ENCODE measurements at regions not wholly inside any gene's neighbourhood (a gene's known extent, or its start where the extent isn't known, plus 50 kb on each side); places are given as distances from the start of the nearest gene placed in this dataset.
"Not testable (repeated sequence)": the region's sequence is repeated elsewhere in the genome, so short reads cannot be mapped to it uniquely, and the experiment has no call there.

DNA sequence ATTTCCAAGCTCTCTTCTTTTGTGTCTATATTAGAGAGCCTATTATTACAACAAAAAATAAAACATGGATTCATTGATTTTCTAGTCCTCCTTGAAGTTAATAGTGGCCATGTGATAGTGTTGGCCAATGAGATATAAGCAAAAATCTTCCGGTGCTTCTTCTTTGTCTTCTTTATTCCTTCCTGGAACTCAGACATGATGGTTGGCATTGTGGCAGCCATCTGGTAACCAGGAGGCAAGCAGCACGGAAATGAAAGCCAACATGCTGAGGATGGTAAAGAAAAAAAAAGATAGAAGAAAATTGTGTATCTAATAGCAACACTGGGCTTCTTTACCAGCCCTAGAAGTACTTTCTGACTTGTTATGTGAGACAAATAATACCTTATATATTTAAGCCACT lies 50.8 kb upstream of the SEL1L start:
- no peak for DNase-seq

GRCh38 chr14:81589381-81590065 lies 55.9 kb upstream of the SEL1L start:
- no peak for DNase-seq

GRCh38 chr14:81591266-81591665 lies 57.6 kb upstream of the SEL1L start:
- DNase-seq: no peak

GRCh38 chr14:81594012-81594411 lies 60.4 kb upstream of the SEL1L start:
- no peak for DNase-seq

DNA sequence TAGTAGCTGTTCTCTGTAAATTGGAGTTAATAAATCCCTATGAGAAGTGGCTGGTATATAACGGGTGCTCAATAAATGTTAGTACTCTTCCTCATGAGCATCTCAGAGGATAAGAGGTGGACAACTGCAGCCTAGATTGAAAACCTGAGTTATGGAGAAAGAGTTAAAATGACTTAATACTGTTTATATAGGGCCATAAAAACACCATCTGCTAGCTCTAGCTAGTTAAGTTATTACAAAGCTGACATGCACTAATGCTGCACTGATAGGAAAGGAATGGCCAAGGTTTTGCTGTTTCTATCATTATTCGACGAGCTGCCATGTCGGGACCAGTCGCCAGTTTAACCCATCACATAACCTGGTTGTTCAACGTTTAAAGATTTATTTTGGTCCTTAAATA lies 72.0 kb upstream of the SEL1L start:
- DNase-seq: no peak

- DNase-seq: no peak
Measured at GRCh38 chr14:81613341-81614045, 79.8 kb upstream of the SEL1L start.

- not testable (repeated sequence) for DNase-seq
Measured at GRCh38 chr14:81614302-81614701, 80.6 kb upstream of the SEL1L start.

- DNase-seq: no peak
Measured at GRCh38 chr14:81618695-81619094, 85.0 kb upstream of the SEL1L start.

DNA sequence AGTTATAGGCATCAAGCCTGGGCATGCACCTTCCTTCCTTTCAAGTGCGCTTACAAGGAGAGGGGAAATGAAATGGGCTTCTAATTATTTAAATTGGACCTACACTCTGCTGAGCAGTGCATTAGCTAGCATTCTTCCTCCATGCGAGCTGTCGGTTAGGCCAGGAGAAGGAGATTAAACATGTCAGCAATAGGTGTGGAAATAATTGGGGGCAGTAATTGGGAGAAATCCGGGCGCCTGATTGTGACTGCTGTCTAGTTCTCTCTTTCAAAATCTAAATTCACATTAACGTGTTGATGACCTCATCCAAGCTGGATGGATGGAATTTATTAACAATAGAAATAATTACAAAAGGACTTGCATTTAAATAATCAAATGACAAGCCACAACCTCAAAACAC lies 86.2 kb upstream of the SEL1L start:
- no peak for DNase-seq

- DNase-seq: not testable (repeated sequence)
Measured at GRCh38 chr14:81623771-81624396, 90.2 kb upstream of the SEL1L start.

DNA sequence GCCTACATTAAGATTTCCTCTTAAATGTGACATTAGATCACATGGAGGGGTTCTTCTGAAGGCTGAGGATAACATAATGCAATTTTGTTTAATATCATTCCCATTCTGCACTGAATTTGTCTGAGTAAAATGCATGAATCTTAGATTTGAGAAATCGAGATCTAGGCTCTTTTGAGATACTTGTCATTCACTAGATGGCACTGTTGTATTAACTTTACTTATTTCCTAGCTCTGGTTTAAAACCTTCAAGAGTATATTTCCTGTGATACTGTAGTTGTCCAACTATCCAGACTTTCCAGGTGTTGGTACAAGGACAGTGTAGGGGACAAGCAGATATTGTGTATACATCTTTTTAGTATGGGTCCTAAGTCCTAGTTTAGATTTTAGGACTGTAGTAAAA lies 91.7 kb upstream of the SEL1L start:
- no peak for DNase-seq

DNA sequence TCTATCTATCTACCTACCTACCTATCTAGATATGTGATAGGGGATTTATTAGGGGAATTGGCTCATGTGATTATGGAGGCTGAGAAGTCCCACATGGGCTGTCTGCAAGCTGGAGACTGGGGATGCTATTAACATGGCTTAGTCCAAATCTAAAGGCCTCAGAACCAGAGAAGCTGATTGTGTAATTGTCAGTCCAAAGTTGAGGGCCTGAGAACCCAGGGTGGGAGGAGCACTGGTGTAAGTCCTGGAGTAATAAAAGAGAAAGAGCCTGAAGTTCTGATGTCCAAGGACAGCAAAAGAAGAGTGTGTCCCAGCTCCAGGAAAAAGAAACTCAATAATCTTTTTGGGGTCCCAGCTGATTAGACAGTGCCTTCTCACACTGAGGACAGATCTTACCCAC lies 98.5 kb upstream of the SEL1L start:
- DNase-seq: no peak

GRCh38 chr14:81633496-81633895 lies 99.8 kb upstream of the SEL1L start:
- DNase-seq: no peak

- DNase-seq: no peak
Measured at GRCh38 chr14:81637639-81638038, 104.0 kb upstream of the SEL1L start.

DNA sequence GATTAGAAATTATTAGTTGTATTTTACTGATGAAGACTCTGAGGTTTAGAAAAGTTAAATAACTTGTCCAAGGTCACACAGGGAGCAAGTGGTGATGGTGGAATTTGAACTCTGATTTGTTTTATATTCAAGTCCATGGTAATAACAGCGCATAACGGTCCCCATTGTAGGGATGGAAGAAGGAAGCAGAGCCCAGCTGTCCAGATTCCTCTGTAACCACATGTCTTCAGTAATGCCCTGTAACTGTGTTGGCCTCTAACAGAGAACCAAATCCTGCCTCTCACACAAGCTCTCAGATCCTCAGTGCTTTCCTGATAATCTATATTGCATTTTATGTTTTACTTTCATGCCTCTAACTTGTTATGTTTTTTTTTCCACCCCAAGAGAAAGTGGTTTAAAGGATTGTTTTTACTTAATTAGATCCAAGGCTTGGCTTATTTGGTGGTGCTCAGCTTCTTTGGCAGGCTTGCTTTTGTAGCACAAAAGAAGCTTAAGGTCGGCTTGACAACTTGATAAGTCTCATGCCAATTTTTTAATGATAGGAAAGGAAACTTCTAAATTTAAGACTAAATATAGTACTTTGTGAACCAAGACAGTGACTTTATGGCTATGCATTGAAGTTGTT lies 105.1 kb upstream of the SEL1L start:
- no peak for DNase-seq

DNA sequence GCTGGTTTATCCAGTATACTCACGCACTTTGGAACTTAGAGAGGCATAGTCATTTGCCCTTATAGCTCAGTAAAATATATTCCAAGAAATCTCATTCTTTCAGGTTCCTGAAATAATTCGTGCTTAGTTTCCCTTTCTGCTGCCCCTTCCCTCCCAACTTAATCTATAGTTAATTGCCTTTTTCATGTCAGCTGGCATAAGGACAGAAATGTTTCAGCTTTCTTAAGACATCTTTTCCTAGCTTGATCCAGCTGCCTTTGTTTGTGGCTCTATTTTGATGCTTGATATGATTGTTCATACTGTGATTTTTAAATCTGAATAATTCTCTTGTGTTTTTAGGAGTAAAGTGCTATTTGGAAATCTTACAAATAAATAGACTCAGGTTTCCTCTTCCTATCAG lies 120.0 kb upstream of the SEL1L start:
- no peak for DNase-seq

DNA sequence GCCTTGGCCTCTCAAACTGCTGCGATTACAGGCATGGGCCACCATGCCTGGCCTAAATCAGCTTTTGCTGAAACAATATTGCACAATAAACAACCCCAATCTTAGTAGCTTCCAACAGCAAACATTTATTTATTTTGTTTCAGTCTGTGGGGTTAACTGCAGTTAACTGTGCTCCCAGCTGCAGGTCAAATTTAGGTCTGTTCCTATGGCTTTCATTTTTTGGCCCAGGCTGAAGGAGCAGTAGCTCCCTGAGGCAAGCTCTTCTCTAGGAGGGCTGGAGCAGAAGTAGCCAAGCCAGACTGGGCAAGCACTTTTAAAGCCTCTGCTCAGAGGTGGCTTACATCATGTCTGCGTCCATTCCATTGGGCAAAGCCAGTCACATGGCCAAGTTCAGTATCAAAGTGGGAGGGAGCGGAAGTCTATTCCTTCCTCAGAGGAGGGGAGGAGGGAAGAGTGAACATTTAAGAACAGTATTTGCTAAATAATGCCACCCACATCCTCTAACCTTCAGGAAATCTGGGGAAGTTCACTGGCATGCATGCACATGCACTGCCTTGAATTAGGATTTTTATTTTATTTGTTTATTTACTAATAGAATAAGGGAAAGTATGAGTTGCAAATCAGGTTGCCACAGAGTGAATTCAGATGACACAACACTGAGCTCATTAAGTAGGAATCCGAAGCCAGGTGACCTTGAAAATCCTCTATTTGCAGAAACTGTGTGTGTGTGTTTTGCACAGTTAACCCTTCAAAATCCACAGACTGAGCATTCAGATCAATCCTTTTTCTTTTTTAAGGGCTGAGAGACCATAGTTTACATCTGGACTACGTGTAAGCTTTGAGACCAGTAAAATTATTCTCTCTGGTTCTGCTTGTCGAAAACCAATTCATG lies 122.0 kb upstream of the SEL1L start:
- DNase-seq: no peak

GRCh38 chr14:81656811-81657210 lies 123.2 kb upstream of the SEL1L start:
- no peak for DNase-seq

DNA sequence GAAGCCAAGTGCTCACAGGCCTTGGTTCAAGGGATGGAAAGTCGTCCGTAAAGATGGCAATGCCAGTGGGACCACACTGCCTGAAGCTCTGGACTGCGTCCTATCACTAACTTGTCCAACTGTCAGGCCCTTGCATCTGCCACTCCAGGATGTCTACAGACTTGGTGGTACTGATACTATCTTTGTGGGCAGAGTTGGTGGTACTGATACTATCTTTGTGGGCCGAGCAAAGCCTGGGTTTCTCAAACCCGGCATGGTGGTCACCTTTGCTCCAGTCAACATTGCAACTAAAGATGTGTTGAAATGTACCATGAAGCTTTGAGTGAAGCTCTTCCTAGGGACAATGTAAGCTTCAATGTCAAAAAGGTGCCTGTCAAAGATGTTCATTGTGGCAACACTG lies 128.4 kb upstream of the SEL1L start:
- no peak for DNase-seq

DNA sequence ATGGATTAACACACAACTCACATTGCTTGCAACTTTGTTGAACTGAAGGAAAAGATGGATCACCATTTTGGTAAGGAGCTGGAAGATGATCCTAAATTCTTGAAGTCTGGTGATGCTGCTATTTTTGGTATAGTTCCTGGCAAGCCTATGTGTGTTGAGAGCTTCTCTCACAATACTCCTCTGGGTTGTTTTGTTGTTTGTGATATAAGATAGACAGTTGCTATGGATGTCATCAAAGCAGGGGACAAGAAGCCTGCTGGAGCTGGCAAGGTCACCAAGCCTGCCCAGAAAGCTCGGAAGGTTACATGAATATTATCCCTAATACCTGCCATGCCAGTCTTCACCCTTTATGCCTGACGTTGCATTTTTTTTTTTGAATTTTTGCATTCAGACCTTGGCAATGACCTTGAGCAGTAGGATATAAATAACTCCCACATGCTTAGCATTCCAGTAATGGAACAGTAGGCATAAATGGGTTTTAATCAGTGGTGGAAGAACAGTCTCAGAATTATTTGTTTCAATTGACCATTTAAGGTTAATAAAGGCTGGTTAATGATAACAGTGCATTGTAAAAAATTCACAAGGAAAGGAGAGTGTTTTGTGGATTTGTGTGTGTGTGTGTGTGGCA lies 129.0 kb upstream of the SEL1L start:
- DNase-seq: no peak

DNA sequence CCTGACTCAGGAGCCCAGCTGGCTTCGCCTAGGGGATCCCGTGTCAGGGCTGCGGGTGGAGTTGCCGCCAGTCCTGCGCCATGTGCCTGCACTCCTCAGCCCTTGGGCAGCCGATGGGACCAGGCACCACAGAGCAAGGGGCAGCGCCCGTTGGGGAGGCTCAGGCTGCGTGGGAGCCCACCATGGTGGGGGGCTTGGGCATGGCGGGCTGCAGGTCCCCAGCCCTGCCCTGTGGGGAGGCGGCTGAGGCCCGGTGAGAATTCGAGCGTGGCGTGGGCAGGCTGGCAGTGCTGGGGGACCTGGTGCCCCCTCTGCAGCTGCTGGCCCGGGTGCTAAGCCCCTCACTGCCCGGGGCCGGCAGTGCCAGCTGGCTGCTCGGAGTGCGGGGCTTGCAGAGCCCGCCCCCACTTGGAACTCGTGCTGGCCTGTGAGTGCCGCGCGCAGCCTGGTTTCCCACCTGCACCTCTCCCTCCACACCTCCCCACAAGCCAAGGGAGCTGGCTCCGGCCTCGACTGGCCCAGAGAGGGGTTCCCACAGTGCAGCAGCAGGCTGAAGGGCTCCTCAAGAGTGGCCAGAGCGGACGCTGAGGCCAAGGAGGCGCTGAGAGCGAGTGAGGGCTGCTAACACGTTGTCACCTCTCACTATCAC lies 135.1 kb upstream of the SEL1L start:
- DNase-seq: no peak

- no peak for DNase-seq
Measured at GRCh38 chr14:81669308-81669707, 135.7 kb upstream of the SEL1L start.

Measured in stimulated activated CD4-positive, alpha-beta T cell treated with anti-CD3 and anti-CD28 coated beads, Interleukin-4, amount 100 ng/mL, for 1 hour (primary cell).